ENCODE measurements at regions not wholly inside any gene's neighbourhood (a gene's known extent, or its start where the extent isn't known, plus 50 kb on each side); places are given as distances from the start of the nearest gene placed in this dataset.

GRCh38 chr21:16213518-16213917 lies 483.7 kb downstream of the USP25 start:
- Histone ChIP-seq H3K9me3 (no peaks in the 10 kb centered on the region), H3K4me3 (peak overlapping the region; percentile 39 to 58 (median 48)), H3K4me1 (peaks cover 6 to 42% of the 10 kb centered on the region in 2 donors), H3K27me3 (no peaks in the 10 kb centered on the region), H3K27ac (peak overlapping the region; percentile 83 to 93 (median 87)), H3K36me3 (no peaks in the 10 kb centered on the region)
- no peak for DNase-seq
- TF ChIP-seq POLR2A (IDR thresholded peaks at IDR 0.05) (no peak), CTCF (IDR thresholded peaks at IDR 0.05 in 4 of 5, conservative IDR thresholded peaks at IDR 0.05 in 1 of 5) (no peak)
- ATAC-seq = no peak
- intact Hi-C loops (cut with DNase I; ENCODE audit: low total_unique reads) (loop anchor here (2.0 to 5.0 kb wide), 3 partner anchors 19 to 94 kb away; no protein-coding TSS in a partner anchor), in situ Hi-C loops (cut with MboI; ENCODE audit: low sequenced_read_pairs in 4 of 4) (loop anchor here in 1 of 4 donors (10.0 kb wide), 1 partner anchor 129 kb away; no protein-coding TSS in a partner anchor)

GRCh38 chr21:16215193-16215592 lies 485.4 kb downstream of the USP25 start:
- Histone ChIP-seq H3K27me3 (no peaks in the 10 kb centered on the region), H3K4me1 (peaks cover 6 to 42% of the 10 kb centered on the region in 2 donors), H3K36me3 (no peaks in the 10 kb centered on the region), H3K4me3 (no peak overlapping the region), H3K27ac (peak overlapping the region in 3 of 4 donors; percentile 37 to 93 (median 39)), H3K9me3 (no peaks in the 10 kb centered on the region)
- TF ChIP-seq POLR2A (IDR thresholded peaks at IDR 0.05) (no peak), CTCF (IDR thresholded peaks at IDR 0.05 in 4 of 5, conservative IDR thresholded peaks at IDR 0.05 in 1 of 5) (no peak)
- in situ Hi-C loops (cut with MboI; ENCODE audit: low sequenced_read_pairs in 4 of 4) (loop anchor here in 1 of 4 donors (10.0 kb wide), 1 partner anchor 130 kb away; no protein-coding TSS in a partner anchor), intact Hi-C loops (cut with DNase I; ENCODE audit: low total_unique reads) (loop anchor here (5.0 kb wide), 1 partner anchor 42 kb away; no protein-coding TSS in a partner anchor)
- ATAC-seq (no peak), DNase-seq (no peak)

GRCh38 chr21:16215663-16216183 lies 485.9 kb downstream of the USP25 start:
- H3K27ac ChIP-seq = peak overlapping the region in 3 of 4 donors; percentile 37 to 93 (median 39)
- DNase-seq (no peak), ATAC-seq (no peak)
- in situ Hi-C loops (cut with MboI; ENCODE audit: low sequenced_read_pairs in 4 of 4) = loop anchor here in 1 of 4 donors (10.0 kb wide), 1 partner anchor 131 kb away; no protein-coding TSS in a partner anchor
- TF ChIP-seq POLR2A (IDR thresholded peaks at IDR 0.05) (no peak), CTCF (IDR thresholded peaks at IDR 0.05 in 4 of 5, conservative IDR thresholded peaks at IDR 0.05 in 1 of 5) (no peak)
- peak overlapping the region in 2 of 4 donors; percentile 10 for H3K4me3 ChIP-seq
- no peaks in the 10 kb centered on the region for H3K9me3 ChIP-seq
- H3K36me3 ChIP-seq = no peaks in the 10 kb centered on the region
- peaks cover 6 to 42% of the 10 kb centered on the region in 2 donors for H3K4me1 ChIP-seq
- no peaks in the 10 kb centered on the region for H3K27me3 ChIP-seq
- intact Hi-C loops (cut with DNase I; ENCODE audit: low total_unique reads) = loop anchor here (5.0 kb wide), 1 partner anchor 42 kb away; no protein-coding TSS in a partner anchor

- in situ Hi-C loops (cut with MboI; ENCODE audit: low sequenced_read_pairs in 4 of 4) = loop anchor here in 1 of 4 donors (10.0 kb wide), 1 partner anchor 132 kb away; no protein-coding TSS in a partner anchor
- intact Hi-C loops (cut with DNase I; ENCODE audit: low total_unique reads) = loop anchor here (5.0 kb wide), 1 partner anchor 41 kb away; no protein-coding TSS in a partner anchor
- H3K4me1 ChIP-seq = peaks cover 3 to 39% of the 10 kb centered on the region in 2 donors
- H3K9me3 ChIP-seq = no peaks in the 10 kb centered on the region
- DNase-seq (no peak), ATAC-seq (no peak)
- TF ChIP-seq CTCF (IDR thresholded peaks at IDR 0.05 in 4 of 5, conservative IDR thresholded peaks at IDR 0.05 in 1 of 5) (no peak), POLR2A (IDR thresholded peaks at IDR 0.05) (no peak)
- no peaks in the 10 kb centered on the region for H3K27me3 ChIP-seq
- H3K36me3 ChIP-seq = peaks cover 0 to 6% of the 10 kb centered on the region in 2 donors
- H3K4me3 ChIP-seq = peak overlapping the region in 3 of 4 donors; percentile 10 to 28 (median 10)
- H3K27ac ChIP-seq = peak overlapping the region in 3 of 4 donors; percentile 37 to 93 (median 39)
These were observed 486.6 kb downstream of the USP25 start for GRCh38 chr21:16216288-16216962.

All from gastrocnemius medialis (tissue), 4 donors.